CD4-positive, alpha-beta T cell (primary cell): ENCODE measurements at regions not wholly inside any gene's neighbourhood (a gene's known extent, or its start where the extent isn't known, plus 50 kb on each side); places are given as distances from the start of the nearest gene placed in this dataset.

Source experiments
- ATAC-seq: fragments of 200-7000 bp; cut with Tn5 transposase; one replicate; pipeline ENCODE4 v1.10.0; 2022; ENCODE audit warnings: mild to moderate bottlenecking; ENCODE audit not compliant: poor library complexity
- CTCF ChIA-PET: fragments of 350-600 bp; sonication (Branson Sonifier 250); formaldehyde crosslinking; loops from one replicate; lab custom pipeline; 2021; ENCODE audit warnings: antibody characterized with exemption, inconsistent platforms; lab: Charles Lee
- POLR2A ChIA-PET: fragments of 350-600 bp; sonication (Branson Sonifier 250); formaldehyde crosslinking; loops from one replicate; lab custom pipeline; 2021; ENCODE audit warnings: antibody characterized with exemption, inconsistent platforms; lab: Charles Lee
- DNase-seq, 14 experiments: peaks; one replicate each; pipeline ENCODE4 v3.0.0-alpha.2; 2013 to 2020; ENCODE audit warnings: mixed read lengths in 2 of 14
- H3K27ac ChIP-seq, 2 donors: one replicate each; pipeline versions ENCODE4 v1.5.1 to v1.7.0; 2013; ENCODE audit warnings: low read length in 2 of 2, low read depth in 1 of 2, mild to moderate bottlenecking in 1 of 2
- H3K27me3 ChIP-seq, 2 experiments: 1 replicate in 1 of 2; 2 replicates in 1 of 2; pipeline versions ENCODE4 v1.6.1 to v1.7.0; 2013; ENCODE audit warnings: low read length in 2 of 2, control low read depth in 1 of 2, mild to moderate bottlenecking in 1 of 2, moderate library complexity in 1 of 2; ENCODE audit not compliant: insufficient read depth in 2 of 2, control insufficient read depth in 1 of 2
- H3K36me3 ChIP-seq: one replicate; pipeline ENCODE4 v1.6.1; 2013; ENCODE audit warnings: low read length, control low read depth; ENCODE audit not compliant: insufficient read depth
- H3K4me1 ChIP-seq: one replicate; pipeline ENCODE4 v1.6.1; 2013; ENCODE audit warnings: low read length, control low read depth; ENCODE audit not compliant: insufficient read depth
- H3K4me3 ChIP-seq: one replicate; pipeline ENCODE4 v1.5.1; 2013; ENCODE audit warnings: mild to moderate bottlenecking, low read length, moderate library complexity
- H3K9me3 ChIP-seq, 2 experiments: 1 replicate in 1 of 2; 2 replicates in 1 of 2; pipeline versions ENCODE4 v1.6.1 to v1.7.0; 2013; ENCODE audit warnings: low read length in 2 of 2, mild to moderate bottlenecking in 2 of 2, control low read depth in 1 of 2, moderate library complexity in 1 of 2; ENCODE audit not compliant: control insufficient read depth in 1 of 2, insufficient read depth in 1 of 2
- H3K27ac Mint-ChIP-seq: one replicate; pipeline ENCODE4 v1.8.0; 2020; ENCODE audit warnings: mixed read lengths
- H3K27me3 Mint-ChIP-seq: one replicate; pipeline ENCODE4 v1.8.0; 2021; ENCODE audit warnings: mixed read lengths
- H3K36me3 Mint-ChIP-seq: one replicate; pipeline ENCODE4 v1.8.0; 2021; ENCODE audit warnings: low read depth, mixed read lengths
- H3K4me1 Mint-ChIP-seq: one replicate; pipeline ENCODE4 v1.8.0; 2021; ENCODE audit warnings: low read depth, mixed read lengths
- H3K4me3 Mint-ChIP-seq: one replicate; pipeline ENCODE4 v1.8.0; 2020; ENCODE audit warnings: mild to moderate bottlenecking, mixed read lengths
- H3K9me3 Mint-ChIP-seq: one replicate; pipeline ENCODE4 v1.8.0; 2020; ENCODE audit warnings: mixed read lengths
- intact Hi-C, 2 experiments: fragments of 100-400 bp; cut with DNase I in 1 of 2; cut with micrococcal nuclease in 1 of 2; formaldehyde crosslinking; loops; one replicate each; pipeline versions ENCODE4 v1.15.1 to v1.9.0; 2023 to 2025; cut with DNase I, micrococcal nuclease
- TF ChIP-seq, protein P1 (sequence below): fragments of 200-600 bp; IDR thresholded peaks from one replicate; pipeline ENCODE4 v1.8.0; 2022; ENCODE audit warnings: antibody characterized with exemption, mild to moderate bottlenecking

- Histone ChIP-seq H3K4me1 (no peaks in the 10 kb centered on the region), H3K4me3 (no peak overlapping the region), H3K36me3 (no peaks in the 10 kb centered on the region), H3K27me3 (no peaks in the 10 kb centered on the region), H3K27ac (no peak overlapping the region), H3K9me3 (peaks cover 5 to 8% of the 10 kb centered on the region in 2 experiments)
- DNase-seq, result no peak
- TF ChIP-seq, protein P1, sequence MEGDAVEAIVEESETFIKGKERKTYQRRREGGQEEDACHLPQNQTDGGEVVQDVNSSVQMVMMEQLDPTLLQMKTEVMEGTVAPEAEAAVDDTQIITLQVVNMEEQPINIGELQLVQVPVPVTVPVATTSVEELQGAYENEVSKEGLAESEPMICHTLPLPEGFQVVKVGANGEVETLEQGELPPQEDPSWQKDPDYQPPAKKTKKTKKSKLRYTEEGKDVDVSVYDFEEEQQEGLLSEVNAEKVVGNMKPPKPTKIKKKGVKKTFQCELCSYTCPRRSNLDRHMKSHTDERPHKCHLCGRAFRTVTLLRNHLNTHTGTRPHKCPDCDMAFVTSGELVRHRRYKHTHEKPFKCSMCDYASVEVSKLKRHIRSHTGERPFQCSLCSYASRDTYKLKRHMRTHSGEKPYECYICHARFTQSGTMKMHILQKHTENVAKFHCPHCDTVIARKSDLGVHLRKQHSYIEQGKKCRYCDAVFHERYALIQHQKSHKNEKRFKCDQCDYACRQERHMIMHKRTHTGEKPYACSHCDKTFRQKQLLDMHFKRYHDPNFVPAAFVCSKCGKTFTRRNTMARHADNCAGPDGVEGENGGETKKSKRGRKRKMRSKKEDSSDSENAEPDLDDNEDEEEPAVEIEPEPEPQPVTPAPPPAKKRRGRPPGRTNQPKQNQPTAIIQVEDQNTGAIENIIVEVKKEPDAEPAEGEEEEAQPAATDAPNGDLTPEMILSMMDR, result no peak
- H3K27me3 Mint-ChIP-seq, result no peaks in the 10 kb centered on the region
- H3K36me3 Mint-ChIP-seq, result no peaks in the 10 kb centered on the region
- intact Hi-C loops, result no loop called here
- POLR2A ChIA-PET, result no interaction called here
- peaks cover 12% of the 10 kb centered on the region for H3K9me3 Mint-ChIP-seq
- ATAC-seq, result no peak
- H3K4me3 Mint-ChIP-seq, result no peak overlapping the region
- H3K4me1 Mint-ChIP-seq, result no peaks in the 10 kb centered on the region
- CTCF ChIA-PET, result no interaction called here
- H3K27ac Mint-ChIP-seq, result no peak overlapping the region
Observed at GRCh38 chr4:181796502-181796901, 446.7 kb upstream of the TENM3 start.

- no peaks in the 10 kb centered on the region for H3K36me3 ChIP-seq
- no peak overlapping the region for H3K4me3 Mint-ChIP-seq
- DNase-seq (no peak), ATAC-seq (no peak)
- peaks cover 5 to 8% of the 10 kb centered on the region in 2 experiments for H3K9me3 ChIP-seq
- TF ChIP-seq, protein P1, result no peak
- H3K27ac ChIP-seq, result no peak overlapping the region
- H3K9me3 Mint-ChIP-seq, result peaks cover 12% of the 10 kb centered on the region
- ChIA-PET CTCF (no interaction called here), POLR2A (no interaction called here)
- no peaks in the 10 kb centered on the region for H3K27me3 ChIP-seq
- no peaks in the 10 kb centered on the region for H3K36me3 Mint-ChIP-seq
- no peaks in the 10 kb centered on the region for H3K4me1 ChIP-seq
- intact Hi-C loops, result no loop called here
- H3K4me1 Mint-ChIP-seq, result no peaks in the 10 kb centered on the region
- no peaks in the 10 kb centered on the region for H3K27me3 Mint-ChIP-seq
- no peak overlapping the region for H3K4me3 ChIP-seq
- H3K27ac Mint-ChIP-seq, result no peak overlapping the region
Observed at GRCh38 chr4:181798536-181798935, 444.7 kb upstream of the TENM3 start.

GRCh38 chr4:181799561-181800069, 443.6 kb upstream of the TENM3 start:
- Histone ChIP-seq H3K27me3 (no peaks in the 10 kb centered on the region), H3K9me3 (peaks cover 5 to 8% of the 10 kb centered on the region in 2 experiments), H3K36me3 (no peaks in the 10 kb centered on the region), H3K4me1 (no peaks in the 10 kb centered on the region), H3K4me3 (no peak overlapping the region), H3K27ac (no peak overlapping the region)
- no peak overlapping the region for H3K4me3 Mint-ChIP-seq
- H3K9me3 Mint-ChIP-seq, result peaks cover 8% of the 10 kb centered on the region
- TF ChIP-seq, protein P1, result no peak
- POLR2A ChIA-PET, result no interaction called here
- DNase-seq (no peak), ATAC-seq (no peak)
- H3K36me3 Mint-ChIP-seq, result no peaks in the 10 kb centered on the region
- no peaks in the 10 kb centered on the region for H3K4me1 Mint-ChIP-seq
- CTCF ChIA-PET, result no interaction called here
- no peak overlapping the region for H3K27ac Mint-ChIP-seq
- no peaks in the 10 kb centered on the region for H3K27me3 Mint-ChIP-seq
- intact Hi-C loops, result no loop called here
